GM18870 (cell line): ENCODE measurements at regions not wholly inside any gene's neighbourhood (a gene's known extent, or its start where the extent isn't known, plus 50 kb on each side); places are given as distances from the start of the nearest gene placed in this dataset.

Source experiments
- ATAC-seq: cut with Tn5 transposase; IDR thresholded peaks from one replicate; pipeline ENCODE4 v1.9.1; 2021; ENCODE audit warnings: moderate library complexity; ENCODE audit not compliant: unreplicated experiment

GRCh38 chr4:23741681-23742191, 148.1 kb downstream of the PPARGC1A start:
- no peak for ATAC-seq

DNA sequence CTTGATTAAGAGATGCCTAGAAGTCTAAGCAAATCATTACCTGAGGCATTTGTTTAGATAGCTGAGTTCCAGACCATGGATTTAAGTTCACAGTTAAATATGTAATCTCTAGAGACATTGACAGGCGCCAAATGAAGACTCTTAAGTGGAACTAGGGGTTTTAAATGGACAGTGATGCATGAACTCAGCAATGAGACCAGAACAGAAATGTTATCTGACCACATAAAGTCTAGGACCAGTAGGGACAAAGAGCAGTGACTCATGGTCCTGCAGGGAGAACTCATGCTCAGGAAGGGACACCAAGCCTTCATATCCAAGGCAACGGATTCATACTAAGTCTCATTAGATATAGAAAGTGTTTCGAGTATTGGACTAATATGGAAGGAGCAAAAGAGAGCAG, 152.3 kb downstream of the PPARGC1A start:
- ATAC-seq = no peak

DNA sequence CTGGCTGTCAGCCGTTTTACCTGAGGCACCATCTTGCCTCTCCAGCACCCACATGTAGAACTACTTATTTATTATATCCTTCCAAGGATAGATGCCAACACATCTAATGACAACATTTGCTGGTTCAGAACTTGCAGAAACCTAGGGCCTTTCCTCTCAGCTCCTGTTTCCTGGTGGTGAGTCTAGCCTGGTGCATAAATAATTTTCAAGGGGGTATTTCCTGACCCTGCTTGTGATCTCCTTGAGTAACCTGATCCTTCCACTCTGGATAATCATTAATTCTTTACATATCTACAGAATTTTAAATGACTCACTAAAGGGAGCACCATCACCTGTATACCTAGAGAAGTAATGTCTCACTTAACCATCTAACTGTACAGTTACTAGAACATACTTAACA, 153.4 kb downstream of the PPARGC1A start:
- no peak for ATAC-seq

- ATAC-seq = no peak
Measured at GRCh38 chr4:23734000-23734399, 155.8 kb downstream of the PPARGC1A start.

DNA sequence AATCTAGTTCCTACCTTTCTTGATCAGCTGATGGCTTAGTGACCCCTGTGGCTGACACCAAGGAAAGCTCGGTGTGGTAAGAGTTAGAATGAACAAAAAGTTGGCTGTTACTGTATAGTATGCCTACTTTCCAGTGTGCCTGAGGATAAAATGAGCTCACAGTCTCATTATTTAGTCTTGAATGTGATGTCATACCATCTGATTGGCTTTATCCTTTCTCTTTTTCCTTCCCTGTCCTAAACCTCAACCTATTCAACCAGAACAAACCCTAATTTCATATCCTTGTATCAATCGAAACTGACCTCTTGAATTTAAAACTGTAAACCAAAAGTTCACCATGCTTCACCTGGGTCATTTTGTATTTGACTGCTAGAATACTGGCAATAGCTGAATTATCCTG, 156.4 kb downstream of the PPARGC1A start:
- ATAC-seq = no peak

- no peak for ATAC-seq
Measured at GRCh38 chr4:23730998-23731397, 158.8 kb downstream of the PPARGC1A start.

DNA sequence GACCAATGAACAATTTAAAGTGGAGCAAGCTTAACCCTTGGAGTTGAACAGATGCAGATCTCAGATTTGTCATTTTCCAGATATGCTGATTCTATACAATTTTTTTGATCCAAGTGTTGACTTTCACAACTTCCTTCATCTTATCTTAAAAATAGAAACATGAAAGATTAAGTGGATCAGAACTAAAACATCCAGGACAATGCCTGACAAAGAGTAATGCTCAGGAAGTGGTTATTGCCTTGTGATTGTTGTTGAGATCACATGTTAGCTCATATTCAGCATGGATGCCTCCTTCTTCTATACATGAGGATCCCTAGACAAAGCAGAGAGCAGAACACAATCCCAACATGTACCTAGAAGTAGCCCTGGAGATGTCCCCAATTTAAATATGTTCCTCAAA, 160.9 kb downstream of the PPARGC1A start:
- ATAC-seq = no peak

GRCh38 chr4:23728393-23728792, 161.5 kb downstream of the PPARGC1A start:
- ATAC-seq = no peak

- ATAC-seq = no peak
Measured at GRCh38 chr4:23720556-23720955, 169.3 kb downstream of the PPARGC1A start.

GRCh38 chr4:23718435-23718834, 171.4 kb downstream of the PPARGC1A start:
- no peak for ATAC-seq

DNA sequence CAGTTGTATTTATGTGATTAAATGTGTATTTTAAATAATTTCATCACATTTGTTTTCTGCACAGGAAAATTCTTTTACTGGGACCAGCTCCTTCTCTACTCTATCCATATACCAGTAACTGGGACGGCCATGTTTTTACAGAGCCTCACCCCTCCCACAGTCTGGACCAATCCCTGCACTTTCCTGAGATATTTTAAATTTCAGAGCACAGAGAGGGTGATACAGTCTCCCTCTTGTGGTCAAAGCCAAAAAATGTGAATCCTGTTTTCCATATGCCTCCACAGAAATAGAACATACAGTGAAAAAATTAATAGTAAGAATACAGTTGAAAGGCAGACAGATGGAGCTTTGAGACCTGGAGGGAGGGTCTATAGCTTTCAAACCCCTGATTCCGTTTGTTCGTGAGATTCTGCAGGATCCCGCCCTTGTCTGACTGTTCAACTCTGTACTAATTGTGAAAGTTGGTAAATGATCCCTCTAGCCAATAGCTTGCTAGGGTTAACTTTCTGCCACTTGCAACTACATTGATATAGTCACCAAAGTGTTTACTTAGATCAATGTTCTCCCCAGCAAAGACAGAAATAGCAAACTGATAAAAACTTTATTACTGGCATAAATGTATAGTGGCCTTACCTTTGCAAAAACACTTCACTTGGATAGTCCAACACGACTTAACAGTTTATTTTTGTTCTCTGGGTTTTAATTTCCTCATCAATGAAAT, 172.2 kb downstream of the PPARGC1A start:
- no peak for ATAC-seq

GRCh38 chr4:23710298-23710697, 179.5 kb downstream of the PPARGC1A start:
- ATAC-seq = no peak

DNA sequence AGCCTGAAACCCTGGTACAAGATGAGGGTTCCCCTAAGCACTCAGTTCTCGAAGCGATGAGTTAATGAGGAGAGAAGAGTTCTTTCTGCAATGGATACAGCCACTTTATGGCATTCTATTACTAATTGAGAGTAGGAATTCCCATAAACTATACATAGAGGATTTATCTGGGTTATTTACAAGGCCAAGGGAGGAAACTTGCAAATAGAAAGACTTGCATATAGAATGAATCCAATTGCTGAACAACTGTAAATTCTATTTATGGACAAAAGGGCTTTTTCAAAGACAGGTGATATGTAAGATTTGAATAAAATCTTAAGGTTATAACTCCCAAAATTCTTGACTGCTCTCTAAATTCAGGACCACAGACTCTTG, 182.2 kb downstream of the PPARGC1A start:
- no peak for ATAC-seq

GRCh38 chr4:23706972-23707651, 182.7 kb downstream of the PPARGC1A start:
- no peak for ATAC-seq

- ATAC-seq = no peak
Measured at GRCh38 chr4:23700197-23700596, 189.7 kb downstream of the PPARGC1A start.

GRCh38 chr4:23697722-23698121, 192.1 kb downstream of the PPARGC1A start:
- no peak for ATAC-seq

GRCh38 chr4:23697001-23697528, 192.8 kb downstream of the PPARGC1A start:
- no peak for ATAC-seq

GRCh38 chr4:23686169-23686897, 203.5 kb downstream of the PPARGC1A start:
- ATAC-seq = no peak

- ATAC-seq = no peak
Measured at GRCh38 chr4:23685471-23685870, 204.4 kb downstream of the PPARGC1A start.

- no peak for ATAC-seq
Measured at GRCh38 chr4:23680671-23681518, 209.0 kb downstream of the PPARGC1A start.

DNA sequence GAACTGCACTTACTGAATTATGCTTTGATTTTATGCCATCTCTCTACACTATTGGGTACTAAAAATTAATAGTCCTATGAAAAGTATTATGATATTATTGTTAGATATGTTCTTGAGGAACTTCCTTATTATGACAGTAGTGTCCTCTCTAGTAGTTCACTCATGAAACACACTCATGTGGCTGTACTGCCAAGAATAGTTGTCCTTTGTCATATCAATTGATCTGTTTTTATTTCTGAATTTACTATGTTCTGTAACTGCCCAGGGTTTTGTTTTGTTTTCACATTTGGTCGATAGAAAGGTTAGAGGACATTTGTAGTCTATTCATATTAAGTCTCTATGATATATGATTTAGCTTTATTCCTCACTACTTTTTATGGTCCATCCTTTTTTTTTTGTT, 215.2 kb downstream of the PPARGC1A start:
- no peak for ATAC-seq
